Smooth muscle cell (in vitro differentiated cells): ENCODE measurements at regions not wholly inside any gene's neighbourhood (a gene's known extent, or its start where the extent isn't known, plus 50 kb on each side); places are given as distances from the start of the nearest gene placed in this dataset.
A peak's percentile ranks its signal among the peaks of the same experiment; 100 is the strongest.

Experiments used
- DNase-seq: peaks from one replicate; lab custom pipeline; 2025; ENCODE audit not compliant: unreplicated experiment; lab: John Stamatoyannopoulos, UW
- H2AFZ ChIP-seq: fragments of 200-600 bp; sonication (generic); 2 replicates; pipeline ENCODE4 v1.6.0; 2016; ENCODE audit warnings: antibody characterized with exemption, low read depth, mild to moderate bottlenecking
- H3F3A ChIP-seq: fragments of 200-600 bp; sonication (generic); 2 replicates; pipeline ENCODE4 v1.6.0; 2017; ENCODE audit warnings: antibody characterized with exemption, low read depth
- H3K27ac ChIP-seq: fragments of 200-600 bp; sonication (generic); 2 replicates; pipeline ENCODE4 v1.5.1; 2016; ENCODE audit warnings: low read depth, mild to moderate bottlenecking
- H3K27me3 ChIP-seq: fragments of 200-600 bp; sonication (generic); 2 replicates; pipeline ENCODE4 v1.6.1; 2016; ENCODE audit warnings: low read depth, mild to moderate bottlenecking
- H3K36me3 ChIP-seq: fragments of 200-600 bp; sonication (generic); 2 replicates; pipeline ENCODE4 v1.5.1; 2016; ENCODE audit warnings: low read depth
- H3K4me1 ChIP-seq: fragments of 200-600 bp; sonication (generic); 2 replicates; pipeline ENCODE4 v1.5.1; 2016; ENCODE audit warnings: low read depth
- H3K4me2 ChIP-seq: fragments of 200-600 bp; sonication (generic); 2 replicates; pipeline ENCODE4 v1.6.0; 2016; ENCODE audit warnings: mild to moderate bottlenecking
- H3K4me3 ChIP-seq: fragments of 200-600 bp; sonication (generic); 2 replicates; pipeline ENCODE4 v1.5.1; 2016; ENCODE audit warnings: mild to moderate bottlenecking
- H3K79me2 ChIP-seq: fragments of 200-600 bp; sonication (generic); 2 replicates; pipeline ENCODE4 v1.6.0; 2016; ENCODE audit warnings: low read depth, mild to moderate bottlenecking
- H3K9ac ChIP-seq: fragments of 200-600 bp; sonication (generic); 2 replicates; pipeline ENCODE4 v1.6.0; 2016; ENCODE audit warnings: low read depth
- H3K9me3 ChIP-seq: fragments of 200-600 bp; sonication (generic); replicated peaks from 2 replicates; pipeline ENCODE4 v1.5.1; 2016; ENCODE audit warnings: low read depth
- H4K20me1 ChIP-seq: fragments of 200-600 bp; sonication (generic); 2 replicates; pipeline ENCODE4 v1.6.0; 2016; ENCODE audit warnings: low read depth
- CTCF ChIP-seq: fragments of 200-600 bp; sonication (generic); IDR thresholded peaks from 2 replicates; pipeline ENCODE4 v1.5.1; 2017; ENCODE audit warnings: borderline replicate concordance, mild to moderate bottlenecking, antibody characterized with exemption; ENCODE audit not compliant: insufficient read depth, poor library complexity, severe bottlenecking
- WGBS: methylation state at CpG from one replicate; pipeline ENCODE4 v1.1.7; 2016; ENCODE audit warnings: low lambda C conversion rate; 5-methylcytosine and 5-hydroxymethylcytosine counted together

- H3K79me2 ChIP-seq: no peaks in the 10 kb centered on the region
- H3K4me2 ChIP-seq: no peak overlapping the region
- H3K4me1 ChIP-seq: peaks cover 17% of the 10 kb centered on the region
- WGBS: 96% methylated on average over 1 of the region's 1 CpG
- no peaks in the 10 kb centered on the region for H3K9me3 ChIP-seq
- H4K20me1 ChIP-seq: no peaks in the 10 kb centered on the region
- H3F3A ChIP-seq: no peaks in the 10 kb centered on the region
- no peak overlapping the region for H3K27ac ChIP-seq
- no peak overlapping the region for H2AFZ ChIP-seq
- no peaks in the 10 kb centered on the region for H3K27me3 ChIP-seq
- H3K4me3 ChIP-seq: no peak overlapping the region
- no peaks in the 10 kb centered on the region for H3K36me3 ChIP-seq
- no peak for TF ChIP-seq CTCF
- no peak overlapping the region for H3K9ac ChIP-seq
- no peak for DNase-seq
Measured at GRCh38 chr20:7366189-7366588, 574.1 kb downstream of the HAO1 start.

GRCh38 chr20:7371518-7372163 is 568.6 kb downstream of the HAO1 start:
- WGBS: 13% methylated on average over 3 of the region's 3 CpGs
- H3K36me3 ChIP-seq: no peaks in the 10 kb centered on the region
- peak overlapping the region; percentile 1 for H3K4me2 ChIP-seq

GRCh38 chr20:7375905-7376304 is 564.4 kb downstream of the HAO1 start:
- no peaks in the 10 kb centered on the region for H3K36me3 ChIP-seq
- TF ChIP-seq CTCF: peak; percentile 59
- WGBS: 45% methylated on average over 4 of the region's 4 CpGs
- no peaks in the 10 kb centered on the region for H3K27me3 ChIP-seq
- no peak overlapping the region for H3K4me3 ChIP-seq
- H3K4me1 ChIP-seq: no peaks in the 10 kb centered on the region
- H3F3A ChIP-seq: no peaks in the 10 kb centered on the region
- H3K9me3 ChIP-seq: no peaks in the 10 kb centered on the region
- no peak overlapping the region for H2AFZ ChIP-seq
- no peaks in the 10 kb centered on the region for H4K20me1 ChIP-seq
- no peaks in the 10 kb centered on the region for H3K79me2 ChIP-seq
- no peak overlapping the region for H3K27ac ChIP-seq
- no peak overlapping the region for H3K9ac ChIP-seq
- no peak overlapping the region for H3K4me2 ChIP-seq
- no peak for DNase-seq

More at GRCh38 chr20:7371518-7372163, 568.6 kb downstream of the HAO1 start:
- Histone ChIP-seq H3K9ac (no peak overlapping the region), H3K9me3 (no peaks in the 10 kb centered on the region), H3K27ac (no peak overlapping the region), H2AFZ (no peak overlapping the region), H3K4me1 (no peaks in the 10 kb centered on the region), H3K4me3 (no peak overlapping the region), H3K27me3 (no peaks in the 10 kb centered on the region), H3F3A (no peaks in the 10 kb centered on the region), H3K79me2 (no peaks in the 10 kb centered on the region), H4K20me1 (no peaks in the 10 kb centered on the region)
- DNase-seq: no peak
- no peak for TF ChIP-seq CTCF
